ENCODE measurements at regions not wholly inside any gene's neighbourhood (a gene's known extent, or its start where the extent isn't known, plus 50 kb on each side); places are given as distances from the start of the nearest gene placed in this dataset.

DNA sequence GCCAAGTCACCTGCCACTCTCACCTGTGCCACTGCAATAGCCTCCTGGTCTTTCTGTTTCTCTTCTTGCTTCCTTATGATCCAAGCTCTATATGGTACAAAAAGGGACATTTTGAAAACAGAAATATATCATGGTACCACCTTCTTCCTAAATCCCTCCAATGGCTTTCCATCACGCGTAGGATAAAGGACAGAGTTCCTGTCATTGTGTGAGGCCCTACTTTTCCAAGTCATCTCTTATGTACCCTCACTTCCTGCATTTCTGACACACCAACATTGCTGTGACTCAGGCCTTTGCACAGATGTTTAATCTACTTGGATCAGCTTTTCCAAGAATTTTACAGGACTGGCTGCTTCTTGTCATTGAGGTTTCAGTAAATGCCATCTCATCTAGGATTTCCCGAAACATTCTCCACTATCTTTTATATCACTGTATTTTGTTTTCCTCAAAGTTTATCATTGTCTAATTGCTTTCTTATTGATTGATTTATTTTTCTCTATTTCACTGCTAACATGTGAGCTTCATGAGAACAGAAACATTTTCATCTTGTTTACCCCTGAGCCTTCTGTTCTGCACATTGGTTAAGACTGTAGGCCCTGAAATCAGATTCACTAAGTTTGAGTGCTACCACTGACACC, 426.1 kb upstream of the FANCL start:
- DNase-seq = no peak

DNA sequence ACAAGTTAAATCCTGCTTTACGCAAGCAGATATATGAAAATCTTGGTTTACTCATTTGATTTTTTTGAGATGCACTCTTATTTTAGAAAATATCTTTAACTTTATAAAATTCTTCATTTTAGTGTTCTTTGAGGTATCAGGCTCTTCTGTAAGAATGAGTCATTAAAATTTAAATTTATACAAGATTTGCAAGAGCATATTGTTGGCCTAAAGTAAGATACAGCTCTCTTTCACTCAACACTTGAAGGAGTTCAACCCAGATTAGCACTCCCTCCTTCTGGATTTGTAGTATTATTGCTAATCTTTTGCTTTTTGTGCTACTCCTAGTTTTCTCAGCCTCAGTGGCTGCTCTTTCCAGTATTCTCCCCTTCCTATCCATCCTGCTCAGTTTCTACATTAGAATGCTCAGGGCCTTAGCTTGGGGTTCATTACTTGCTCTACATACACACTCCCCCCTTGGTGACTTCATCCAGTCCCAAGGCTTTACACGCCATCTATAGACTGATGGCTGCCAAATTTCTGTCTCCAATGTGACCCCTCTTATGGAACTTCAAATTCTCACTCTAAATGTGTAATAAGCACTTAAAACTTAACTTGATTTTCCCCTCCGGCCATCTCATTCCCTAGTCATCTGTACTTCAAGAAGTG, 425.3 kb upstream of the FANCL start:
- no peak for DNase-seq

DNA sequence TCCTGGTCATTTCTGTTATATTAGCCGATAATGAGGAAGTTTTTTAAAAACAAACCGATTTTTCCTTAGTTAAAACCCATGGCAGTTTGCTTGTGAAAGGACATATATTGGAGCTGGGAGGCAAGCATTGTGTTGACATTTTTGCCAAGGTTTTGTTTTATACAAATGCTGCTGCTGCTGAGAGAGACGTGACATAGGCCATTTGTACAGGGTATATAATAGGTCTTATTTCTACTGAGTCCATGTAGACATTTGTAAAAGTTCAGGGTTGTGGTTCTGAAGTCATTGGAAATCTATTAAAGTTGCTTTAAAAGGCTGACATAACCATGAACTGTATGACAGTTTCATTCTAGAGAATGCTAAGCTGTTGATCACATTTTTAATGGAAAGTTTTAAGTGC, 424.0 kb upstream of the FANCL start:
- no peak for DNase-seq

DNA sequence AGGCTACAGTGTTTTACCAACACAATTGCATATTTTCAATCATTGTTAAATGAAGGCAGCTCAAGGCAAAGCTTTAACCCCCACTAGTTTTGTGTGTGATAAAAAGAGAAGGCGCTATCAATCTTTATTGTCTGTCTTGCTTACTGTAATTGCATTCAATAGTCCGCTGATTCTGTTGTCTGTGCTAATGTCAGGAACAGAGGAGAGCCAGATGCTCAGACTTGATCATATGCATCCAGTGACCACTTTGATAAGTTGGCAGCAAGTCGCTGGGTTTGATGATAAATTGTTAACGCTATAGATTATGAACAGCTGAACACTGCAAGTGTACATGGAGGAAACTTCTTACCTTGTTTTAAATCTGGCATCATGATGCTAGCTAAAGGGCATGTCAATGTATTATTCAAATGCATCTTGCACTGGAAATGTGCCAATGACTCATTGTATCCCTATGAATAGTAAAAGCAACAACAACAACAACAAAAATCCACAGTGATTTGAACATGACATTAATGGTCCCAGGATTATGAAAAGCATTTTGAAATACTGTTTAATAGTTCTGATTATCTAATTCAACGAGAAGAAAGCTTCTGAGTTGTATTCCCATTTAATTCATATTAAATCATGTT, 423.5 kb upstream of the FANCL start:
- no peak for DNase-seq

DNA sequence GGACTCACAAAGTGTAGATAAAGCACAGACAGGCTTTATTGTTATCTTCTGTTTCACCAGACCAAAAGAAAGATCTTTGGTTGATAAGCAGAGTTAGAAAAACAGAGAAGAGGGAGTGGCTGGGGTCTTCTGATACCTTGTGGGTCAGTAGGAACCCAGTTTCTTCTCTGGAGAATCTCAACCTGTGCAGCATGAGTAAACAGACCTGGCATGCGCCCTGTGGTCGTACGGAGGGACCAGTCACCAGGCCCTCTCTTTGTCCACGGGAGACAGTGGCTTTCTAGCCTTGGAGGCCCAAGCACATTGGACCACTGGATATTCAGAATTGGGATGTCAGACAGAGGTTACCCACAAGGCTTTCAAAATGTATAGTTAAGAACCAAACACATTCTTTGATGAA, 418.9 kb upstream of the FANCL start:
- no peak for DNase-seq

DNA sequence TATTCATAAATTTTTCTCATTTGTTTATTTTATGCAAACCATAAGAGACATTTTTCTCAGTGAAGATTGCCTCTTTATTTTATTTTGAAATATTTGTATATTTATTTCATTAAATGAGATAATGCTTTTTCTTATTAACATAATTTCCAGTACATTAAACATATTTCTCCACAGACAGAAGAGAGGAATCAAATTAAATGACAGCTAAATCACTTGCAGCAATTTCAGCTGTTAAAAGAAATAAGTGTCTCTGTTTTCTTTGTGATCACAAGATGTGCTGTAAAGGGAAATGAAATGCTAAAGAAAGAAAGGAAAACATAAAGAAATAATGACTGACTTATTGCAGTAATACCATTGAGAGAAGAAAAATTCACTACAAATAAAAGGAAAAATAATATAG, 414.0 kb upstream of the FANCL start:
- no peak for DNase-seq

DNA sequence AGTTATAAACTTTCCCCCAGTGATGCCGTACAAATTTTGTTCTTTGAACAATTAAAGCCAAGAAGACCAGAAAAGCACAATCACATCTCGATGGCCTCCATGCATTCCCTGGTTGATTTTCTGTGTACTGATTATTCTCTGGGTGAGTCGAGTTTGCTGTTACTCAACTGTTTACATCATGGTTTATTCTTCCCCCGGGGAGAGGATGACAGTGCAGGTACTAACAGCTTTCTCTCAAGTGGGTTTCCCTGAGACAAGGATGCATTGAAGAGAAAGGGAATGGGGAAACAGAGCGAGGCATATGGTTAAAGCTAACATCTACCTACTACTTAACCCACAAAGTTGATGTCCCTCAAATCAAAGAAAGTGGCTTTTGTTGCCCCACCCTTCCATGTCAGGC, 410.8 kb upstream of the FANCL start:
- no peak for DNase-seq

DNA sequence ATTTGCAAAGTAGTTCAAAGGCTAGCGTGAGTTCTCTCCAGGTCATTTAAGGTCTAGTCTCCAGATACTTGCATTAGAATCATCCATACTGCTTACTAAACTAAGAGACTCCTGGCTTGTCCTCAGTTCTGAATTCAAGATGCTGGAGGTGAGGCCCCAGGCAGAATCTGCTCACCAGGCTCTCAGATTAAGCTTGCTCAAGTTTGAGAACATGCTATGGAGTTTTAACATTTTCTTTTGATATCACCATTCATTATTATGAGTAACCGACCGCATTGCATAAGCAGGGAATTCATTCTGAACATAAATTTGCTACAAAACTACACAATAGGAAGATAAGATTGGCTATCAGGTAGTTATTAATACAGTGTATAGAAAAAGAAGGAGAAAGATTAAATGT, 409.7 kb upstream of the FANCL start:
- no peak for DNase-seq

DNA sequence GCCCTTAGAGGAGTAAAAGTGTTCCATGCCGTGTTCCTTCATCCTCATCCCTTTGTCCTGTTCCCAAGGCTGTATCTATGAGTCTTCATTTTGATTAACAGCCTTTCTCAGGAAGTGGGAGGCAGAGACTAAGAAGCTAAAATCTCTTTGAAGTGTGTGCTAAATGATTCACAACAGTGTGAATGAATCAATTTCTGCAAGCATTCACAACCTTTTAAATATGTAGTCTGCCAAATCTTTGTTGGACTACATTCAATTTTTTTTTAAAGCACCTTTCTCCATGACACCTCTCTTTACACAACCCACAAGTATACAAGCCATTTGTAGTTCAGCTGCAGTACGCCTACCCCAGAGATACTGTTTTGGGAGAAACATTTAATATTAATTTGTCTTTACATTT, 408.6 kb upstream of the FANCL start:
- DNase-seq = no peak

DNA sequence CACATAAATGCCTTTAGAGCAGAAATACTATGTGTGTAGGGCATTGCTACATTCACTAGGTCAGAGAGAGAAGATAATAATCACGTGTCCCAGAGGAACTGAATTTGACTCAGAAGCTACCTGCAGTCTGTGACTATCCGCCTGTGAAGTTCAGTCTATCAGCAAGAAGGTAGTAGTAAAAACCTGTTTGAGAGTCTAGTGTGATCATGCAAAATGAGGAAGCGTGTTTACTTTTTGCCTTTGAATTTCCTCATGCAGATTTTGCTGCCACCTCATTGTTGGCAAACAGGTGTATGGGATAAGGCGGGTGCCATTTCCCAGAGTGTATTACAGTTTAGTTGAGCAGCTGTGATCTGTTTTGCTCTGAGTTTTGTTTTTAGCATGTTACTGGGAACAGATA, 403.9 kb upstream of the FANCL start:
- no peak for DNase-seq

DNA sequence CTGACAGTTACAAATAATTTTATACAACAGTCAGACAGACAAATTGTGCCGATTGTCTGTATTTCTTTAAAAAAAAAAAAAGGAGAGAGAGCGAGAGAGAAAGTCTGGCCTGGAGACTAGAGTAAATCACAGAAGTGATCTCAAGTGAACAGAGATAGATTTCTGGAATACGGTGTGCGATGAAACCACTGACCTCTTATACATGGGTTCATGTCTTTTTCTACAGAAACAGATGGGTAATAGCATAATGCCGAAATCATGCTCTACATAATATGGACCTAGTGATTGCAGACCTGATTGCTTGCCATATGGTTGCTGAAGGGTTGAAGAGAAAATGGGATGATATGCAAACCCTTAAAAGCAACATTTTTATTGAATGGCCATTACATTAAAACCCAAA, 403.3 kb upstream of the FANCL start:
- DNase-seq = no peak

DNA sequence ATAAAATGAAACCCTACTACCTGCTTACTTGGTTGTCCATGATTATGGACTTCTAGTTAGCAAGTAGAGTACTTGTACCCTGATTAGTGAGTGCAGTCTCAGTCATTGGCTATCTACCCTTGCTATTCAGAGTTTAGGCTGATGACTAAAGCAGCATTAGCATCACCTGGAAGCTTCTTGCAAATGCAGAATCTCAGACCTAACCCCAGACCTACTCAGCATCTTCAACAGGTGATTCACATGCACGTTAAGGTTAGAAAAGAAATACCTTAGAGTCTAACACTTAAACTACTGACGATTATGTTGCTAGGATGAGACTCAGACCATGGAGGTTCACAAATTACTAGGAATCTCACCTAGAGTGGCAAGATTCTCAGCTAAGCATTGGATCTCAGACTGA, 399.9 kb upstream of the FANCL start:
- no peak for DNase-seq

DNA sequence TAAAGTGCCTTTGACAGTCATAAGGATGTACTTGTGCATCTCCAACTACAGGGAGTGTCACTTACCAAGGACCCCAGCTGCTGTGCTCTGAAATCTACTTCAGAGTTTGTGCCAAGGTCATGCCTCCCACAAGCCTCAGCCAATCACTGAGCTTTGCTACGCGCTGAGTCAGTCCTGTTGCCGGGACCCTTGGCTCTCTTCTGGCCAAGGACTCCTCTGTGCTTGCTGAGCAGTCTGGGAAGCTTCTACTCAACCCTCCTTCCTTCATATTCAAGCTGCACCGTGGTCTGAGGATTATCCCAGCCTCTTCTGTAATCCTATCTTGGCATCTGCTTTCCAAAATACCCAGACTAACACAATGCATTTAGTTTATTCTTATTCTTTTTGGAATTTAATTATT, 398.9 kb upstream of the FANCL start:
- DNase-seq = no peak

DNA sequence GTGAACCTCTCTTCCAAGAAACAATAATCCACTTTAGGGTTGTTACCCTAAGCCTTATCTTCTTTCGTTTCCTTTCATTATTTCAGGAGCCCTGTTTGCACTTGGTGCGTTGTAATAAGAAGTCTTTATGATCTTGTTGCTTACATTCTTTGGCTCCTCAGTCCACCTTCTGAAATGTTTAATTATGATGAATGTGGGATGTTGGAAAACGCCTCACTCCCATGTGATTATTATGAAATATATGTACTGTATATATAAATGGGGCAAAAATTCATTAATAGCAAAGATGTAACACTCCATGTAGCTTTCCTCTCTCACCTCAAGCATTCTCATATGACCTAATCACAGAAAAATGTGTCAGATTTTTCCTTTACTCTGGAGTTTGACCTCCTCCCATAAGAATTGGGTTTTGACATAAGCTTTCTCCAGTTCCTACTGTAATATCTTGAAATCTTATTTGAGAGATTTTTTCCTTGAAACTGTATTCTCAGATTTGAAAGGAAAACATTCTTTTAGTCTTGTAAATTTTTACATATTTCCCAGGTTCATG, 397.2 kb upstream of the FANCL start:
- no peak for DNase-seq

DNA sequence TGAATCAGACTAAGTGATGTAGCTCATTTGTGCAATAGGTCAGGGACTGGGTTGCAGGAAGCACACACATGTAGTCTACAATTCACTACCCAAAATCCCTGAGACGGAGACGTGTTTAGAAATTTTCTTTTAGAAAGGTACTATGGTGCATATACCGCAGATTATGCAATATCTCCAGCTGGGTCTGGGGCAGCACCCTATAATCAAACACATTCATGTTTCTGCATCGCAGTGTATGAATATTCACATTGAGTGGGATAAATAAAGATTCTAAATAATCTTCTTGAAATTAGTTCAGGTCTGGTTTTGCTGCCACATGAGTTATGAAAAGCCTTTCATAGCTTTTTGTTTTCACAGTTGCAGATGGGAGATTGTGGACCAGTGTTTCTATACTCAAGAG, 395.7 kb upstream of the FANCL start:
- no peak for DNase-seq

DNA sequence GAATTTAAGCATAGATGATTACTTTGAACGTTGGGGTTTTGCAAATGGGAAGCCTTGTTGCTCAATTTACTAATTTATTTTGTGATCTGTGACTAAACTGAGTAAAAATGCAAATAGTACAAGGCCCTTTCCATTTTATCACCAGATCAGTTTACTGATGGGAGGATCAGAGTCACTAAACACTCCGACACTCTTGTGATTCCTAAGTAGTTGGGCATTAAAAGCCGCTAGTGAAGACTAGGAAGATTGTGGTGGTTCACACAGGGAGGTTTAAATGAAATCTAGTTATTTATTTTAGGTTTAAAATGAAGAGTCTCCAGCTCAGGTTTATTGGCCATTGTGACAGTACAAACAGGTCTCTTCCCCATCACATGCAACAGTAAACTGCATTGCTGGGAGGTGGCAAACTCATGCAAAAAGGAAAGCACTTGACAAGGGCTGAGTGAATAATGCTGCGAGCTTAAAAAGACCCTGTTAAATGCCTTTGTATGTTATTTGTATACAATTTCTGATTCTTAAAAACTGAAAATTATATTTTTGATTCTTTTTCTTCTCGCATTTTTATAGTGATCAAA, 394.8 kb upstream of the FANCL start:
- no peak for DNase-seq

DNA sequence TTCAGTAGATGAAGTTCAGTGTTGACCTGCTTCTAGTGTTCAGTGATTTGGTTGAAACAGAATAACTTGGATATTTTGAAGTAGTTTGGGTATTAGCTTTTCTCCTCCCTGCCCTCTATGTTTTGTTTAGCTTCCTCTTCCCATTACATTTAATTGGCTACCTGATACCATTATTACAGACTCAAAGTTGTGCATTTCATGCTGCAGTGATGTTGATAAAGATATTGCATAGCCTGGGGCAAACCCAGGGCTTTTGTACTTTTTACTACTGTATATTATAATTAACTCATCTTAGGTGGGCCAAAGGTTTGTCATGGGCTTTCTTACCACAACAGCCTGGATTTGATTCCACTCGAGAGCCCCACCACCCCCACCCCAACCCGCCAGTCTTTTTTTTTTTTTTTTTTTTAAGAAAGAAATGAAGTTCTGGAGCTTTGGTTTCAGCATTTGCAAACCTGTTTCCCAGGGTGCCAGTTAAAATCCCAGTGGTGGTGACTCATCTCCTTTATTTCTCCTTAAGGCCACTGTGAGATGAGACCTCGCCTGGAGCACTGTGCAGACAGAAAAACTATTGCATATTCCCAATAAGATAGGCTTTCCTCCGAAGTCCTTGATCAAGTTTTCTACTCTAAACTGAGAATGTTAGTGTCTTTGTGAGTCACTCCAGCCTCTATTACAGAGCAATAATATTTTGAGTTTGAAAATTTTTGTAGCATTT, 393.7 kb upstream of the FANCL start:
- DNase-seq = no peak

DNA sequence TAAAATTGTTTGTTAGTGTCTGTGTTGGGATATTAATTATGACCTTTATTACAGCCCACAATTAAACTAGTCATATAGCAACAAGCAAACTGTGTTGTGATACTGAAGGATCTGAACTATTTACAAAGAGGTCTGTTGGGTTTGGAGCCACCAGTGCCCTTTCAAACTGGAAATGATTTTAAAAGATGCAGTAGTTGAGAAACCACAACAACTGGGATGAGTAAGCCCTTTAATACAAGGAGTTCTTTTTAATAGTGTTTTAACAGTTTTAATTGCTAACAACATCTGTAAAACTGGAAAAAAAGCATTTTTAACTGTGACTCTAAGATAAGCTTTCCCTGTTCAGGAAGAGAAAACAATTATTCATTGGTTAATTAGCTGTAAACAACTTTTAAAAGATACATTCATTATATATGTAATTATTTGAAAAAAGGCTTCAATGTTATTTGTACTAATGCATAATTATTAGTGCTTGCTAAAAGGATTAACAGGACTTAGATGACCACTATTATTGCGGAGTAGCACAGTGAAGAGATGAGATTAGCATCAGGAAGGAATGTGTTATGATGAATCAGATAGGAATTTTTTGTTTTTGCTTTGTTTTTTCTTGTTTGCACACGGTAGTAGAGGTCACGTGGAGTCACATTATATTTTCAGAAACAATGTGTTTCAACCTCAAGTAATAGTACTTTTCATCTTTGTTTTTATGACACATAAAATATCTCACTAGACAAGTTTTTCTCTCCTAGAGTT, 392.7 kb upstream of the FANCL start:
- DNase-seq = no peak

DNA sequence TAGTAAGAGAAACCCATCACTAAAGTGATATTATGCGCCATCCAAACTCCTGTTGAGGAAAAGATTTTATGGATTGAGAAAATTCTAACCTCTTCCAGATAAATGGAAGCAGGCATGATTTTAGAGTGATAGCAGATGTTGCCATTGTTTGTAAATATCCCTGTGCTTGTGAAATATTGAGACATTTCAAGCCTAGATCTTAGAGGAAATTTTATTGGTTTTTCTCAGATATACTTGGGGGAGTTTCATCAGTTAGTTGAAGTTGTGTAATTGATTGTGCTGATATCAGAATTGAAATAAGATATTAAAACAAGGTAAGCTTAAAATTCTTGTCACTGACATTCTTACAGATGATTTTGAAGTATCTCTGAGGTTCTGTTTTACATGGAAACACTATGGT, 390.9 kb upstream of the FANCL start:
- no peak for DNase-seq

DNA sequence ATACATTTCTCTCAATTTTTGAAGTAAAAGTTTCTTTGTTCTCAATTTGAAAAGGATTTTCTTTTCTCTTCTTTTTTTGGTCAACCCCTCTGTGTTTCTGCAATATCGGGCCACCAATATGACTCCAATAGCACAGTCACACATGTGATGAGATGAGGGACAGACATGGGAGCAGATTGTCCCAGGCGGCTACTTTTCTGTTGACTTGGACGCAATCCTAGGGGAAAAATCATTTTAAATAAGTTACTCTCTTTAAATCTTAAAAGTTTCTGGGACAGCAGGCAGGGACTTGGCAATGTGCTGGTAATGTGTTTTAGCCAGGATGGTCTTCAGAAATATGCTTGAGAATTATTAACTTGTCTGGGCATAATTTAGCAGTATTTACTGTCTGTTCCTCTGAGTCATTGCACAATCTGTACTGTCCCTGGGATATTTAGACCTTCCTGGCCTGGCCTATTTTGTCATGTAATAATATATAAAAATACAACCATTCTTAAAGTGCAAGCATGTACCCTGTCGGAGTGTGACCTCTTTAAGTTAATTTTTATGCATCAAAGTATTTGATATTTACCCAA, 388.5 kb upstream of the FANCL start:
- DNase-seq = no peak

DNA sequence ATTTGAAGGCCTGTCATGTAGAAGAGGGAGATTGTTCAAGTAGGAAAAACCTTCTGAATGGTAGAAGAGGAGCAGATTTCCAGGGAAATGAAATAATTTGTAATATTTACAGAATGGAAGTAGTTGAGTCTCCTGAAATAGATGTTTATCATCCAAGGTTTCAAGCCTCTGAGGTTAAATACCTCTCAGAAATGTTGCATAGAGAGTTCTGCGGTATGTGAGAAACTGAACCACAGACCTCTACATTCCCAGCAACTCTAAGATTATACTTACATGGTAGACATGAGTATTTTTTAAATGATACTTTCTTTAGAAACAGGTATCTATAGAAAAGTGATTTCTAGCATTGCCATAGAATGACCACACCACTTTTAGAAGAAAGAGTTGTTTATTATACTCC, 379.8 kb upstream of the FANCL start:
- no peak for DNase-seq

DNA sequence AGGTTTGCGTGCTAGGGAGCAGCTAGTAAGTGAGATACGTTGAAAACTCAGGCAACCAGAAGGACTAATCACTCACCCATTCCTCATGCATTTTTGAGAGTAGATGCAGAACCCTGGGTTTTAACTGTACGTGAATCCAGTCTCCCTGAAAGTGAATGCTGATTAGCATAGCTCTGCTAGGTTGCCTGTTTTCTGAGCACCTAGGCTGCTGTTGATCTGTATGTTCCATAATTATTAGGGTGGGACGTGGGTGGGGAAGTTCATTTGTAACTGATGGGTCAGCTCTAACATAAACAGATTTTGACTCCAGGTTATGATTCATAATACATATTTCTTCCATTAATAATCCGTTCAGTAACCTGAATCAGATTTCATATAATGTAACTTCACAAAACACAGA, 379.0 kb upstream of the FANCL start:
- DNase-seq = no peak
